ENCODE measurements at regions not wholly inside any gene's neighbourhood (a gene's known extent, or its start where the extent isn't known, plus 50 kb on each side); places are given as distances from the start of the nearest gene placed in this dataset.

DNA sequence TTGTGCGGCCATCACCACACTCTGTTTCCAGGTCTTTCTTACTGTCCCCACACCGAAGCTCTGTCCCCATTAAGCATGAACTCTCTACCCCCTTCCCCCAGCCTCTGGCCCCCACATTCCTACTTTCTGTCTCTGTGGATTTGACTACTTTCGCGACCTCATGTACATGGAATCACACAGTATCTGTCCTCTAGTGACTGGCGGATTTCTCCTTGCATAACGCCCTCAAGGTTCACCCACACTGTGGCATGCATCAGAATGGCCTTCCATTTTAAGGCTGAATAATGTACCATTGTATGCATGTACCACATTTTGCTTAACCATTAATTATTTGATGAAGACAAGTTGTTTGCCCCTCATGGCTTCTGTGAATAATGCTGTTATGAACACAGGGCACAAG lies 467.6 kb upstream of the HS6ST1 start (continued):
- TF ChIP-seq, protein P1, sequence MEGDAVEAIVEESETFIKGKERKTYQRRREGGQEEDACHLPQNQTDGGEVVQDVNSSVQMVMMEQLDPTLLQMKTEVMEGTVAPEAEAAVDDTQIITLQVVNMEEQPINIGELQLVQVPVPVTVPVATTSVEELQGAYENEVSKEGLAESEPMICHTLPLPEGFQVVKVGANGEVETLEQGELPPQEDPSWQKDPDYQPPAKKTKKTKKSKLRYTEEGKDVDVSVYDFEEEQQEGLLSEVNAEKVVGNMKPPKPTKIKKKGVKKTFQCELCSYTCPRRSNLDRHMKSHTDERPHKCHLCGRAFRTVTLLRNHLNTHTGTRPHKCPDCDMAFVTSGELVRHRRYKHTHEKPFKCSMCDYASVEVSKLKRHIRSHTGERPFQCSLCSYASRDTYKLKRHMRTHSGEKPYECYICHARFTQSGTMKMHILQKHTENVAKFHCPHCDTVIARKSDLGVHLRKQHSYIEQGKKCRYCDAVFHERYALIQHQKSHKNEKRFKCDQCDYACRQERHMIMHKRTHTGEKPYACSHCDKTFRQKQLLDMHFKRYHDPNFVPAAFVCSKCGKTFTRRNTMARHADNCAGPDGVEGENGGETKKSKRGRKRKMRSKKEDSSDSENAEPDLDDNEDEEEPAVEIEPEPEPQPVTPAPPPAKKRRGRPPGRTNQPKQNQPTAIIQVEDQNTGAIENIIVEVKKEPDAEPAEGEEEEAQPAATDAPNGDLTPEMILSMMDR (IDR thresholded peaks at IDR 0.05), result no peak

DNA sequence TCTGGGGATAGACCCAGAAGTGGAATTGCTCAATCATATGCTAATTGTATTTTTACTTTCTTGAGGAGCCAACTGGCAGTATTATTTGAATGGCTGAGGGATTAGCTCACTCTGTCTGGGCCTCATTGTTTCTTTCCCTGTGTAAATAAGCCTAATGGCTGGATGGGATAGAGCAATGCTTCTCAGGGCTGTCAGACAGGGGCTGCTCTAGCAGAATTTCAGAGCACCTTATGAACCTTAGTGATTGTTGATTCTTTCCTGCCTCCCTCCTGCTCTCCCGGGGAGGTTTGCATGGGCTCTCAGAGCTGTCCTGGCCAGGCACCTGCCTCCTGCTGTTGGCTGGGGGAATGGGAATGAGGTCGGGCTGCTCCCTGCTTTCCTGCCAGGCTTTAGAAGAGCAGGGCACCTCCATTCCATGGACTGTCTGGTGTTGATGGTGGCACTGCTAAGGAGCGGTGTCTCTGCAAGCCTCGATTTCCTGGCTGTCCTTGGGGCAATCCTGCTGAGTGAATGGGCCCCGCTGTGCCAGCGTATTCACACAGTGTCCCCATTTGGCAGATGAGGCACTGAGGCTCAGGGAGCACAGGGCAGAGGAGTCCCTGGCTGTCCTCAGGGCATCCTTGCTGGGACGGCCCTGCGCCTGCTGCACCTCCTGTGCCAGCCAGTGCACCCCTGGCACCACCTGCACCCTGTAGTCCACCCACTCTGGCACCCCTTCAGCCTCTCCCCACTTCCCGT lies 468.2 kb upstream of the HS6ST1 start:
- Histone ChIP-seq H3K36me3 (replicated peaks in 1 of 2; ENCODE audit: control insufficient read depth in 1 of 2, insufficient read depth in 2 of 2, low read length in 1 of 2) (no peaks in the 10 kb centered on the region), H3K27ac (ENCODE audit: low read depth in 2 of 2, low read length in 1 of 2) (no peak overlapping the region), H3K9ac (no peak overlapping the region), H2AFZ (ENCODE audit: low read depth) (no peak overlapping the region), H4K20me1 (ENCODE audit: insufficient read depth) (no peaks in the 10 kb centered on the region), H3K4me3 (ENCODE audit: low read depth in 2 of 2, low read length in 1 of 2) (no peak overlapping the region), H3K4me2 (no peak overlapping the region), H3K9me3 (no peaks in the 10 kb centered on the region), H3F3A (replicated peaks; ENCODE audit: insufficient read depth) (no peaks in the 10 kb centered on the region), H3K9me2 (no peaks in the 10 kb centered on the region), H3K79me2 (ENCODE audit: insufficient read depth) (no peaks in the 10 kb centered on the region), H3K27me3 (ENCODE audit: insufficient read depth) (no peaks in the 10 kb centered on the region), H3K4me1 (ENCODE audit: control insufficient read depth in 1 of 2, insufficient read depth in 2 of 2, low read depth in 1 of 2, low read length in 1 of 2) (no peaks in the 10 kb centered on the region)
- no peak for DNase-seq
- ChIA-PET CTCF (no interaction called here), POLR2A (no interaction called here)
- TF ChIP-seq RAD21 (IDR thresholded peaks at IDR 0.05; ENCODE audit: low read length) (no peak), FOXJ3 (CRISPR knock-in tag; IDR thresholded peaks at IDR 0.05) (no peak), POLR2AphosphoS5 (IDR thresholded peaks at IDR 0.05; ENCODE audit: low read depth, low read length) (no peak), TEAD4 (IDR thresholded peaks at IDR 0.05; ENCODE audit: borderline replicate concordance, insufficient read depth) (no peak), EZH2phosphoT487 (IDR thresholded peaks at IDR 0.05; ENCODE audit: borderline replicate concordance, low read depth) (no peak), SIN3A (IDR thresholded peaks at IDR 0.05; ENCODE audit: borderline replicate concordance, low read depth, low read length) (no peak), GATA2 (CRISPR knock-in tag; IDR thresholded peaks at IDR 0.05) (no peak), ELF1 (IDR thresholded peaks at IDR 0.05) (no peak), NRF1 (IDR thresholded peaks at IDR 0.05; ENCODE audit: low read depth, low read length) (no peak)
- TF ChIP-seq, protein P2, sequence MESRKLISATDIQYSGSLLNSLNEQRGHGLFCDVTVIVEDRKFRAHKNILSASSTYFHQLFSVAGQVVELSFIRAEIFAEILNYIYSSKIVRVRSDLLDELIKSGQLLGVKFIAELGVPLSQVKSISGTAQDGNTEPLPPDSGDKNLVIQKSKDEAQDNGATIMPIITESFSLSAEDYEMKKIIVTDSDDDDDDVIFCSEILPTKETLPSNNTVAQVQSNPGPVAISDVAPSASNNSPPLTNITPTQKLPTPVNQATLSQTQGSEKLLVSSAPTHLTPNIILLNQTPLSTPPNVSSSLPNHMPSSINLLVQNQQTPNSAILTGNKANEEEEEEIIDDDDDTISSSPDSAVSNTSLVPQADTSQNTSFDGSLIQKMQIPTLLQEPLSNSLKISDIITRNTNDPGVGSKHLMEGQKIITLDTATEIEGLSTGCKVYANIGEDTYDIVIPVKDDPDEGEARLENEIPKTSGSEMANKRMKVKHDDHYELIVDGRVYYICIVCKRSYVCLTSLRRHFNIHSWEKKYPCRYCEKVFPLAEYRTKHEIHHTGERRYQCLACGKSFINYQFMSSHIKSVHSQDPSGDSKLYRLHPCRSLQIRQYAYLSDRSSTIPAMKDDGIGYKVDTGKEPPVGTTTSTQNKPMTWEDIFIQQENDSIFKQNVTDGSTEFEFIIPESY (IDR thresholded peaks at IDR 0.05; ENCODE audit: borderline replicate concordance, low read depth), result no peak
- TF ChIP-seq, protein P3, sequence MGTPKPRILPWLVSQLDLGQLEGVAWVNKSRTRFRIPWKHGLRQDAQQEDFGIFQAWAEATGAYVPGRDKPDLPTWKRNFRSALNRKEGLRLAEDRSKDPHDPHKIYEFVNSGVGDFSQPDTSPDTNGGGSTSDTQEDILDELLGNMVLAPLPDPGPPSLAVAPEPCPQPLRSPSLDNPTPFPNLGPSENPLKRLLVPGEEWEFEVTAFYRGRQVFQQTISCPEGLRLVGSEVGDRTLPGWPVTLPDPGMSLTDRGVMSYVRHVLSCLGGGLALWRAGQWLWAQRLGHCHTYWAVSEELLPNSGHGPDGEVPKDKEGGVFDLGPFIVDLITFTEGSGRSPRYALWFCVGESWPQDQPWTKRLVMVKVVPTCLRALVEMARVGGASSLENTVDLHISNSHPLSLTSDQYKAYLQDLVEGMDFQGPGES (IDR thresholded peaks at IDR 0.05; ENCODE audit: low read depth, low read length), result no peak
- TF ChIP-seq, protein P4, sequence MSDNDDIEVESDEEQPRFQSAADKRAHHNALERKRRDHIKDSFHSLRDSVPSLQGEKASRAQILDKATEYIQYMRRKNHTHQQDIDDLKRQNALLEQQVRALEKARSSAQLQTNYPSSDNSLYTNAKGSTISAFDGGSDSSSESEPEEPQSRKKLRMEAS (IDR thresholded peaks at IDR 0.05; ENCODE audit: low read depth), result no peak
- TF ChIP-seq, protein P1 (IDR thresholded peaks at IDR 0.05), result no peak
- TF ChIP-seq, protein P5, sequence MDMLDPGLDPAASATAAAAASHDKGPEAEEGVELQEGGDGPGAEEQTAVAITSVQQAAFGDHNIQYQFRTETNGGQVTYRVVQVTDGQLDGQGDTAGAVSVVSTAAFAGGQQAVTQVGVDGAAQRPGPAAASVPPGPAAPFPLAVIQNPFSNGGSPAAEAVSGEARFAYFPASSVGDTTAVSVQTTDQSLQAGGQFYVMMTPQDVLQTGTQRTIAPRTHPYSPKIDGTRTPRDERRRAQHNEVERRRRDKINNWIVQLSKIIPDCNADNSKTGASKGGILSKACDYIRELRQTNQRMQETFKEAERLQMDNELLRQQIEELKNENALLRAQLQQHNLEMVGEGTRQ (IDR thresholded peaks at IDR 0.05; ENCODE audit: borderline replicate concordance, low read depth, low read length), result no peak
- 17% methylated on average over 8 of the region's 9 CpGs for WGBS (ENCODE audit: low lambda C conversion rate)

Measured in SK-N-SH (cell line).